ENCODE measurements at regions not wholly inside any gene's neighbourhood (a gene's known extent, or its start where the extent isn't known, plus 50 kb on each side); places are given as distances from the start of the nearest gene placed in this dataset.

GRCh38 chr10:45180507-45180906, 134.9 kb downstream of the OR13A1 start:
- ChIA-PET POLR2A (no interaction called here), CTCF (no interaction called here)
- no peak overlapping the region for H3K4me3 ChIP-seq (ENCODE audit: low read depth, low read length)
- H3K27ac ChIP-seq (ENCODE audit: extremely low read depth, low read depth, low read length), result no peak overlapping the region
- no peak for TF ChIP-seq ZNF654 (tag by site-specific recombination; IDR thresholded peaks at IDR 0.05; ENCODE audit: low read depth)
- TF ChIP-seq ZNF23 (tag by site-specific recombination; IDR thresholded peaks at IDR 0.05; ENCODE audit: borderline replicate concordance), result no peak
- no peak for TF ChIP-seq SP7 (tag by site-specific recombination; IDR thresholded peaks at IDR 0.05)
- TF ChIP-seq ZNF561 (tag by site-specific recombination; IDR thresholded peaks at IDR 0.05; ENCODE audit: borderline replicate concordance), result no peak
- TF ChIP-seq TRIM28 (IDR thresholded peaks at IDR 0.05; ENCODE audit: borderline replicate concordance, low read length), result no peak
- TF ChIP-seq ZNF184 (tag by site-specific recombination; IDR thresholded peaks at IDR 0.05), result no peak
- TF ChIP-seq OSR2 (tag by site-specific recombination; IDR thresholded peaks at IDR 0.05), result no peak
- no peak for TF ChIP-seq ZFP3 (tag by site-specific recombination; IDR thresholded peaks at IDR 0.05; ENCODE audit: low read depth)
- no peaks in the 10 kb centered on the region for H3K36me3 ChIP-seq (ENCODE audit: control insufficient read depth in 2 of 2, insufficient read depth in 1 of 2, low read length in 2 of 2)
- no peaks in the 10 kb centered on the region for H3K4me1 ChIP-seq (ENCODE audit: control insufficient read depth, insufficient read depth, low read length)
- H3K9me3 ChIP-seq (ENCODE audit: control insufficient read depth, insufficient read depth, low read depth, low read length), result no peaks in the 10 kb centered on the region

DNA sequence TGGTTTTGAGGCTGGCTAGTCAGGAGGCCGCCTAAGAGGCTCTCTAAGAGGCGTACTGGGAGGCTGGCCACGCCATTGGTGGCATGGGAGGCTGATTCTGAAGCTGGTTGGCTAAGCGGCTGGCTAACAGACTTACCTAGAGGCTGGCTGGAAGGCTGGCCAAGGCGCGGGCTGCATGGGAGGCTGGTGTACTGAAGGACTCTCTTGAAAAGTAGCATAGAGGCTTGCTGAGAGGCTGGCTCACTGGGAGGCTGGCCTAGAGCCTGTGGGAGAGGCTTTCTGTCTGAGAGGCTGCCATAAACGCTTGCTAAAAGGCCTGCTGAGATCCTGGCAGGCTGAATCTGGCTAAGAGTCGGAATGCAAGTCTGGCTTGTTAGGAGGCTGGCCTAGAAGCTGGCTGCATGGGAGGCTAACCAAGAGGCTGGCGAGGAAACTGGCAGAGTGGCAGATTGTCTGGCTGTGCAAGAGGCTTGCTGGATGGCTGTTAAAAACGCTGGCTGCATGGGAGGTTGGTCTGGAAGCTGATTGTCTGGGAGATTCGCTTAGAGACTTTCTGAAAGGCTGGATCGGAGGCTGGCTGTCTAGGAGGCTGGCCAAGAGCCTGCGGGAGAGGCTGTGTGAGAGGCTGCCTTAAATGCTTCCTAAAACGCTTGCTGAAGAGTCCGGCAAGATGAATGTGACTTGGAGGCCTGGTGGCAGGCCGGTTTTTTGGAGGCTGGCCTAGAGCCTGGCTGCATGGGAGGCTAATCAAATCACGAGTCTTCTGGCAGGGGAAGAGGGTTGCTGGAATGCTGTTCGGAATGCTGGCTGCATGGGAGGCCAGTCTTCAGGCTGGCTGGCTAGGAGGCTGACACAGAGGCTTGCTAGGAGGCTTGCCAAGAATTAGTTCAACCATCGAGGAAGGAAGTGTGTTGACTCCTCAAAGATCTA, 134.2 kb downstream of the OR13A1 start:
- CTCF ChIA-PET, result no interaction called here
- POLR2A ChIA-PET, result no interaction called here
- TF ChIP-seq, protein P1, sequence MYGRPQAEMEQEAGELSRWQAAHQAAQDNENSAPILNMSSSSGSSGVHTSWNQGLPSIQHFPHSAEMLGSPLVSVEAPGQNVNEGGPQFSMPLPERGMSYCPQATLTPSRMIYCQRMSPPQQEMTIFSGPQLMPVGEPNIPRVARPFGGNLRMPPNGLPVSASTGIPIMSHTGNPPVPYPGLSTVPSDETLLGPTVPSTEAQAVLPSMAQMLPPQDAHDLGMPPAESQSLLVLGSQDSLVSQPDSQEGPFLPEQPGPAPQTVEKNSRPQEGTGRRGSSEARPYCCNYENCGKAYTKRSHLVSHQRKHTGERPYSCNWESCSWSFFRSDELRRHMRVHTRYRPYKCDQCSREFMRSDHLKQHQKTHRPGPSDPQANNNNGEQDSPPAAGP (tag by site-specific recombination; IDR thresholded peaks at IDR 0.05), result no peak
- TF ChIP-seq, protein P2, sequence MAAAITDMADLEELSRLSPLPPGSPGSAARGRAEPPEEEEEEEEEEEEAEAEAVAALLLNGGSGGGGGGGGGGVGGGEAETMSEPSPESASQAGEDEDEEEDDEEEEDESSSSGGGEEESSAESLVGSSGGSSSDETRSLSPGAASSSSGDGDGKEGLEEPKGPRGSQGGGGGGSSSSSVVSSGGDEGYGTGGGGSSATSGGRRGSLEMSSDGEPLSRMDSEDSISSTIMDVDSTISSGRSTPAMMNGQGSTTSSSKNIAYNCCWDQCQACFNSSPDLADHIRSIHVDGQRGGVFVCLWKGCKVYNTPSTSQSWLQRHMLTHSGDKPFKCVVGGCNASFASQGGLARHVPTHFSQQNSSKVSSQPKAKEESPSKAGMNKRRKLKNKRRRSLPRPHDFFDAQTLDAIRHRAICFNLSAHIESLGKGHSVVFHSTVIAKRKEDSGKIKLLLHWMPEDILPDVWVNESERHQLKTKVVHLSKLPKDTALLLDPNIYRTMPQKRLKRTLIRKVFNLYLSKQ (tag by site-specific recombination; IDR thresholded peaks at IDR 0.05; ENCODE audit: borderline replicate concordance), result no peak
- TF ChIP-seq, protein P3, sequence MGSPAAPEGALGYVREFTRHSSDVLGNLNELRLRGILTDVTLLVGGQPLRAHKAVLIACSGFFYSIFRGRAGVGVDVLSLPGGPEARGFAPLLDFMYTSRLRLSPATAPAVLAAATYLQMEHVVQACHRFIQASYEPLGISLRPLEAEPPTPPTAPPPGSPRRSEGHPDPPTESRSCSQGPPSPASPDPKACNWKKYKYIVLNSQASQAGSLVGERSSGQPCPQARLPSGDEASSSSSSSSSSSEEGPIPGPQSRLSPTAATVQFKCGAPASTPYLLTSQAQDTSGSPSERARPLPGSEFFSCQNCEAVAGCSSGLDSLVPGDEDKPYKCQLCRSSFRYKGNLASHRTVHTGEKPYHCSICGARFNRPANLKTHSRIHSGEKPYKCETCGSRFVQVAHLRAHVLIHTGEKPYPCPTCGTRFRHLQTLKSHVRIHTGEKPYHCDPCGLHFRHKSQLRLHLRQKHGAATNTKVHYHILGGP (tag by site-specific recombination; IDR thresholded peaks at IDR 0.05), result no peak
- TF ChIP-seq, protein P4, sequence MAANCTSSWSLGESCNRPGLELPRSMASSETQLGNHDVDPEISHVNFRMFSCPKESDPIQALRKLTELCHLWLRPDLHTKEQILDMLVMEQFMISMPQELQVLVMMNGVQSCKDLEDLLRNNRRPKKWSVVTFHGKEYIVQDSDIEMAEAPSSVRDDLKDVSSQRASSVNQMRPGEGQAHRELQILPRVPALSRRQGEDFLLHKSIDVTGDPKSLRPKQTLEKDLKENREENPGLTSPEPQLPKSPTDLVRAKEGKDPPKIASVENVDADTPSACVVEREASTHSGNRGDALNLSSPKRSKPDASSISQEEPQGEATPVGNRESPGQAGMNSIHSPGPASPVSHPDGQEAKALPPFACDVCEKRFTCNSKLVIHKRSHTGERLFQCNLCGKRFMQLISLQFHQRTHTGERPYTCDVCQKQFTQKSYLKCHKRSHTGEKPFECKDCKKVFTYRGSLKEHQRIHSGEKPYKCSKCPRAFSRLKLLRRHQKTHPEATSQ (tag by site-specific recombination; IDR thresholded peaks at IDR 0.05), result no peak
- TF ChIP-seq, protein P5, sequence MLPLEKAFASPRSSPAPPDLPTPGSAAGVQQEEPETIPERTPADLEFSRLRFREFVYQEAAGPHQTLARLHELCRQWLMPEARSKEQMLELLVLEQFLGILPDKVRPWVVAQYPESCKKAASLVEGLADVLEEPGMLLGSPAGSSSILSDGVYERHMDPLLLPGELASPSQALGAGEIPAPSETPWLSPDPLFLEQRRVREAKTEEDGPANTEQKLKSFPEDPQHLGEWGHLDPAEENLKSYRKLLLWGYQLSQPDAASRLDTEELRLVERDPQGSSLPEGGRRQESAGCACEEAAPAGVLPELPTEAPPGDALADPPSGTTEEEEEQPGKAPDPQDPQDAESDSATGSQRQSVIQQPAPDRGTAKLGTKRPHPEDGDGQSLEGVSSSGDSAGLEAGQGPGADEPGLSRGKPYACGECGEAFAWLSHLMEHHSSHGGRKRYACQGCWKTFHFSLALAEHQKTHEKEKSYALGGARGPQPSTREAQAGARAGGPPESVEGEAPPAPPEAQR (tag by site-specific recombination; IDR thresholded peaks at IDR 0.05), result no peak
- TF ChIP-seq KLF16 (tag by site-specific recombination; IDR thresholded peaks at IDR 0.05), result no peak
- no peak for TF ChIP-seq IKZF3 (tag by site-specific recombination; IDR thresholded peaks at IDR 0.05)
- TF ChIP-seq EGR2 (tag by site-specific recombination; IDR thresholded peaks at IDR 0.05; ENCODE audit: low read depth), result no peak
- TF ChIP-seq ZNF426 (tag by site-specific recombination; IDR thresholded peaks at IDR 0.05), result no peak
- no peak for TF ChIP-seq GLI4 (tag by site-specific recombination; IDR thresholded peaks at IDR 0.05)
- no peak for TF ChIP-seq MZF1 (tag by site-specific recombination; IDR thresholded peaks at IDR 0.05; ENCODE audit: borderline replicate concordance)
- TF ChIP-seq ZNF623 (tag by site-specific recombination; IDR thresholded peaks at IDR 0.05), result no peak
- TF ChIP-seq SP7 (tag by site-specific recombination; IDR thresholded peaks at IDR 0.05), result no peak
- TF ChIP-seq ZNF274 (IDR thresholded peaks at IDR 0.05; ENCODE audit: low read length), result no peak
- no peak for TF ChIP-seq ZNF274 (tag by site-specific recombination; IDR thresholded peaks at IDR 0.05; ENCODE audit: borderline replicate concordance)
- TF ChIP-seq, protein P6, sequence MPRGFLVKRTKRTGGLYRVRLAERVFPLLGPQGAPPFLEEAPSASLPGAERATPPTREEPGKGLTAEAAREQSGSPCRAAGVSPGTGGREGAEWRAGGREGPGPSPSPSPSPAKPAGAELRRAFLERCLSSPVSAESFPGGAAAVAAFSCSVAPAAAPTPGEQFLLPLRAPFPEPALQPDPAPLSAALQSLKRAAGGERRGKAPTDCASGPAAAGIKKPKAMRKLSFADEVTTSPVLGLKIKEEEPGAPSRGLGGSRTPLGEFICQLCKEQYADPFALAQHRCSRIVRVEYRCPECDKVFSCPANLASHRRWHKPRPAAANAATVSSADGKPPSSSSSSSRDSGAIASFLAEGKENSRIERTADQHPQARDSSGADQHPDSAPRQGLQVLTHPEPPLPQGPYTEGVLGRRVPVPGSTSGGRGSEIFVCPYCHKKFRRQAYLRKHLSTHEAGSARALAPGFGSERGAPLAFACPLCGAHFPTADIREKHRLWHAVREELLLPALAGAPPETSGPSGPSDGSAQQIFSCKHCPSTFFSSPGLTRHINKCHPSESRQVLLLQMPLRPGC (tag by site-specific recombination; IDR thresholded peaks at IDR 0.05), result no peak
- TF ChIP-seq ZSCAN4 (tag by site-specific recombination; IDR thresholded peaks at IDR 0.05), result no peak
- TF ChIP-seq ZNF629 (tag by site-specific recombination; IDR thresholded peaks at IDR 0.05), result no peak

More for the DNA sequence above, 134.2 kb downstream of the OR13A1 start:
- Histone ChIP-seq H3K9me3 (ENCODE audit: control insufficient read depth, insufficient read depth, low read depth, low read length) (no peaks in the 10 kb centered on the region), H3K4me3 (ENCODE audit: low read depth, low read length) (no peak overlapping the region), H3K4me1 (ENCODE audit: control insufficient read depth, insufficient read depth, low read length) (no peaks in the 10 kb centered on the region), H3K36me3 (ENCODE audit: control insufficient read depth in 2 of 2, insufficient read depth in 1 of 2, low read length in 2 of 2) (no peaks in the 10 kb centered on the region), H3K27ac (ENCODE audit: extremely low read depth, low read depth, low read length) (no peak overlapping the region)

All from HEK293 (cell line).